Neural progenitor cell (in vitro differentiated cells): ENCODE measurements at regions not wholly inside any gene's neighbourhood (a gene's known extent, or its start where the extent isn't known, plus 50 kb on each side); places are given as distances from the start of the nearest gene placed in this dataset.

Experiments used
- EZH2 ChIP-seq: fragments of 200-600 bp; sonication (generic); IDR thresholded peaks from 2 replicates; pipeline ENCODE4 v1.6.1; 2017; ENCODE audit warnings: antibody characterized with exemption, mild to moderate bottlenecking, moderate library complexity
- TF ChIP-seq, protein P1 (sequence below): fragments of 200-600 bp; sonication (generic); IDR thresholded peaks from 2 replicates; pipeline ENCODE4 v1.5.1; 2017; ENCODE audit warnings: antibody characterized with exemption, mild to moderate bottlenecking

DNA sequence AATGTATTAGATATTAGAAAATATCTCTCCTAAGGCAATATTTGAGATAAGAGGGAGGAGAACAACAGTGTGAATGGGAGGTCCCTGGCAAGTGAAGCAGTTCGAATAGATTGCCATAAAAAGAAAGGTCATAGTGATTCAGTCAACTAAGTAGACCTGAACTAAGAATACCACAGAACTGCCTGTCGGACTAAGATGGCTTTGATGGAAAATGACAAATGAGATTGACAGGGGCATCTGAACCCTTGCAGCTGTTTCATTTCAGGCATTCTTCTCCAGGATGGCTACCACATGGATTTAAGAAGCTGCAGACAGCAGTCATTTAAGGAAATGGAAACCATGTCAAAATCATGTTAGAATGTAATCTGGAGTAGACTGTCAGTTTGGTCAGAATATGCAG lies 308.4 kb upstream of the MEF2C start:
- no peak for TF ChIP-seq EZH2
- TF ChIP-seq, protein P1, sequence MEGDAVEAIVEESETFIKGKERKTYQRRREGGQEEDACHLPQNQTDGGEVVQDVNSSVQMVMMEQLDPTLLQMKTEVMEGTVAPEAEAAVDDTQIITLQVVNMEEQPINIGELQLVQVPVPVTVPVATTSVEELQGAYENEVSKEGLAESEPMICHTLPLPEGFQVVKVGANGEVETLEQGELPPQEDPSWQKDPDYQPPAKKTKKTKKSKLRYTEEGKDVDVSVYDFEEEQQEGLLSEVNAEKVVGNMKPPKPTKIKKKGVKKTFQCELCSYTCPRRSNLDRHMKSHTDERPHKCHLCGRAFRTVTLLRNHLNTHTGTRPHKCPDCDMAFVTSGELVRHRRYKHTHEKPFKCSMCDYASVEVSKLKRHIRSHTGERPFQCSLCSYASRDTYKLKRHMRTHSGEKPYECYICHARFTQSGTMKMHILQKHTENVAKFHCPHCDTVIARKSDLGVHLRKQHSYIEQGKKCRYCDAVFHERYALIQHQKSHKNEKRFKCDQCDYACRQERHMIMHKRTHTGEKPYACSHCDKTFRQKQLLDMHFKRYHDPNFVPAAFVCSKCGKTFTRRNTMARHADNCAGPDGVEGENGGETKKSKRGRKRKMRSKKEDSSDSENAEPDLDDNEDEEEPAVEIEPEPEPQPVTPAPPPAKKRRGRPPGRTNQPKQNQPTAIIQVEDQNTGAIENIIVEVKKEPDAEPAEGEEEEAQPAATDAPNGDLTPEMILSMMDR, result no peak
